Activated CD4-positive, alpha-beta T cell treated with anti-CD3 and anti-CD28 coated beads for 24 hours (primary cell): ENCODE measurements at regions not wholly inside any gene's neighbourhood (a gene's known extent, or its start where the extent isn't known, plus 50 kb on each side); places are given as distances from the start of the nearest gene placed in this dataset.

ENCODE experiments used
- DNase-seq, 2 donors: peaks; one replicate each; pipeline ENCODE4 v3.0.0-alpha.2; 2020; ENCODE audit warnings: low read depth in 2 of 2

DNA sequence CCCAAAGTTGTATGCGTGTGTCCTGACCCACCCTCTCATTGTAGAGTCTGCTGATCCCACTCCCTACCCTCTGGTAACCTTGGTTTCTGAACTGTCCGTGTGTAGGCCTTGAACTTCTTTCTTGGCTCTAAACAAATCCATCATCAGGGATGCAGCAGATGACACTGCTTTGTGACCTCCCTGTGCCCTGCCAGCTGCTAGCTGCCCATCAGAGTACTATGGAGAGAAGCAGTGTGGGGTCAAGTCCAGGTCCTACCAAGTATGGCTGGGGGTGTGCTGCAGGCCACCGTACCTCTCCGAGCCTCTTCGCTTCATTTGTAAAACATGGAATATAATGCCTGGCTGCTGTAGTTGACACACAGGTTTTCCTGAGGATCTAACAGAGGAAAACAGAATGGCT is 183.5 kb upstream of the RBPJ start:
- DNase-seq: no peak

DNA sequence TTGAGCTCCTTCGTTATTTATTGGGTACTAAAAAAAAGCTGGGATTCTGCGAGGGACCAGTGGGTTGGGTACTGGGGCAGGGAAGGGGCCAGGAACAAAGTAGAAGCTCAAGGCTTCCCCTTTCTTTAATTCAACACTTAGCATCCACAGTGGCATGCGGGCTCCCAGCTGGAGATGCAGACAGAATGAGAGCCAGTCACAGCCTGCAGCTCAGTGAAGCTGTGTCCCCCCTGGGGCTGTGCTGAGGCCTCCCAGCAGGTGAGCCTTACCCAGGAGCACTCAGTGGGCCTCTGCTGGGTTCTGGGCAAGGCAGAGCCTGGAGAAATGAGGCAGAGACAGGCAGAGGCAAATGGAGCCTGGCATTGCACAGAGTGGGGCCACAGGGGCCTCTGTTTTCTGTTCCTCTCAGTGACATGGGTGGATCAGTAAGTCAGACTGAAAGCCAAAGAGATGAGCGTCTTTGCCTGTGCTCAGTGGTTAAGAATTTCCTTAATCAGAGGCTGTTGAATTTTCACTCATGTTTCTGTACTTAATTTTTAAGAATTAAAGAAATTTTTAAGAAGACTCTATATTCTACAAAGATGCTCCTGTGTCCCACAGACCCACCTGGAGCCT is 181.4 kb upstream of the RBPJ start:
- no peak for DNase-seq

DNA sequence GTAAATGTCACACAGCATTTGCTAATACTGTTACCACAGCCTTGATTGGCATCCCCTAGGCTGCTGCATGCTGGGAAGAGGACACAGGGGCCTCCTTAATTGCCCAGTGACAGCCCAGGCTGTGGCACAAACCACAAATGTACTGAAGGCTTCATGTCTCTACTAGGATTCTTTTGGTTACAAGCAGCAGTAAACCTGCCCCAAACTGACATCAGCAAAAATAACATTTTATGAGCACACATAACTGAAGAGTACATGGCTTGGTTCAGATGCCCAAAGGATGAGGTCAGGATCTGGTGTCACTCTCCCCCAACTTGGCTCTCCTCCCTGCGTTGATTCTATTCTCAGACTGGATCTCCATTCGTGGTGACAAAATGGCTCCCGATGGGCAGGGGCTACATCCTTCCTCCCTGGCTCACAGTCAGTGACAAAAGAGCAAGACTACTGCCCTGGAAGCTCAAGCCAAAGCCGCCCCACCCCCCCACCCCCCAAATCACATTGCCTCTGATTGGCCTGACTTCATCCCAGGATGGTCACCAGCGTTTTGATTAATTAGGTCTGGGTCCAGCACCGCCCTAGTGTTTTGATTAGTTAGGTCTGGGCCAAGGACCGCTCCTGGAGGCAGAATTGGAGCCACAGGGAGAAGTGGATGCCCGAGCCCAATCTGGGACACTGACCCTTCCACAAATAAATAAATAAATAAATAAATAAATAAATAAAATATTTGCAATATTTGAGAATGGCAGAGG is 180.5 kb upstream of the RBPJ start:
- DNase-seq: no peak

DNA sequence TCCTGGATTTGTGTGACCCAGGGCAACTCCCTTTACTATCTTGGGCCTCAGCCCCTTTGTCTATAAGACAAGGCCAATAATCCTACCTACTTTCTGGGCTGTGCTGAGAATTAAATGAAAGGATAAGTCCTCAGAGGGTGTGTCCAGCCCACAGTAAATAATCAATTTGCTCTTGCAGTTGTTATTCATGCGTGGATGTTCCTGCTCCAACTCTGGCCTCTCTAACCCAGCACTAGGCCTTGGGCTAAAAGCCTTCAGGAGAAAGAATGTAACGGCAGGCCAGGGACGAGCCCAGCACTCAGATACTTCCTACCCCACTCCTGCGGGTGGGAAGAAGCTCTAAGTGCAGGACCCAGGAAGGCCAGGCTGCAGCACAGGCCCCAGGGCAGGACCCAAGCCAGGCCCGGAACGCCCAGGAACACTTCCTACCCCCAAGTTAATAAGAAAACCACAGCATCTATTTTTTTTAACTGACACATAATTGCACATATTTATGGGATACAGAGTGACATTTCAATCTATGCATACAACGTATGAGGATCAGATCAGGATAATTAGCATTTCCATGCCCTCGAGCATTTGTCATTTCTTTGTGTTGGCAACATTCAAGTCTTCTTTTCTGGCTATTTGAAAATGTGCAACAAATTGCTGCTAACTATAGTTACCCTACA is 179.6 kb upstream of the RBPJ start:
- DNase-seq: no peak

DNA sequence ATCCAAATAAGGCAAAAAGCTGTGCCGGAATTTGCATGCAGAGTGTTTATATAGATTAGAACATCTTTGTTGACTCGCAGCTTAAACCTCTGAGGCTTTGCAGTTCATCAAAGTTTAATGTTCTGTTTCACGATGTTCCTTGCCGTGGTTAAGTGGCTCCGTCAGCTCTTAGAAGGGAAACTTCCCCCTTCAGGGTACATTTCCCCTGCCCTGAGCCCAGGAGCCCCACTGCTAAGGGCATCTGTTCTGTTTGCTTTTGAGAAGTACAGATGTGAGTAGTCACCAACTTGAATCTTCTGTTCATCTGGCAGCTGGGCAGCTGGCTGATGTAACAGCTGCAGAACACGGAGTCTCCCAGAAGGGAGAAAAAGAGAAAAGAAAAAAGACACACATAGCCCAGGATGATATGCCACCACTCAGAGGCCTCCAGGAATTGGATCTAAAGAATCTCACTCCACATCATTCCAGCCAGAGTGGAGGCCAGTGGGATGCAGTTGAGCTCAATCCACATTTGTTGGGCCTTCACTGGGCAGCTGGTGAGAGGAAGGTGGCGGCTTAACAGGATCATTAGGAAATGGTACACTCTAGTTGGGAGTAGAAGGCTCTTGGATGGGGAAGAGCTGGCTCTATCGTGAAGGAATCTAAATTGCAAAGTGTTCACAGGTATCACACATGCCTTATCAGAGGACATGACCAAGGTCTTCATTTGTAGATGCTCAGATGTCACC is 178.7 kb upstream of the RBPJ start:
- no peak for DNase-seq

DNA sequence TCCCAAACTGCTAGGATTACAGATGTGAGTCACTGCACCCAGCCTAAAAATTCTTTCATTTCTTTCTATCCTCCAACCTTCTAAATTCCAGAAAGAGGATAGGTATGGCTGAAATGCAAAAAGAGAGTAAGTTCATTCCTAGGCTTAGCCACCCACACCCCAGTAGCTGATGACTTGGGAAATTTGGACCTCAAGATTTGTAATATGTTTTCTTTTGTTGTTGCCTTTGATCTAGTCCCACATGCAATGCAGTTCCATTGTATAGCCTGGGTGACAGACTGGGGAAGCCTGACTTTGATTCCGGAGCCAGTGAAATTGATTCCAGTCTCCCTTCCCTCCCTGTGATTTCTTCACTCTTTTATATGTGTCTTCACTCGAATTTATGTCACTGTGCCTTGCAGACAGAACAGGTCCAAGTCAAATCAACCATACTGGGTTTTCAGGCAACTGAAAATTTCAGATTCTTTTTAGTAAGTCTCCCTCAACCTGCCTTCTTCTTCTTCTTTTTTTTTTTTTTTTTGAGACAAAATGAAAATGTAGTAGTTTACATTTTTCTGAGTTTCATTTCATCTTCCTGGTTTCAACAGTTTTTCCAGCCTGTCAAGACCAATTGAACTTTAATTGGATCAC is 176.2 kb upstream of the RBPJ start:
- no peak for DNase-seq

DNA sequence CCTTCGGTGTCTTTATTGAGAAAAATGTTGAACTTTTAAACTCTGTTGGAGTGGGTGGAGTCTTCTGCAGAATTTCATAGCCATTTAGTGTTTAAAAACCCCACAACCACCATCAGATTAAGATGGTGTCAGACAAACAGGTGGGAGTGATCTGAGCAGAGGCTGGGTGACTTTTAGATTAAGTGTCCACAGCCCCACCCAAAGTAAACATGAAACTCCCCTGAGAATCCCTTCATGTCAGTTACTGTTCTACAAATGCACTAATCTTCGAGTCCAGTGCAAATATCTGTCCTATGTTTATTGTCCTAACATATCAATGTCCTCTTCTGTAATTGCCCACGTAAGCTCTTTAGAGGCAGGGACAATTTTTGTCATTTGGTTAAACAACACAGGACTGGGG is 175.6 kb upstream of the RBPJ start:
- no peak for DNase-seq

DNA sequence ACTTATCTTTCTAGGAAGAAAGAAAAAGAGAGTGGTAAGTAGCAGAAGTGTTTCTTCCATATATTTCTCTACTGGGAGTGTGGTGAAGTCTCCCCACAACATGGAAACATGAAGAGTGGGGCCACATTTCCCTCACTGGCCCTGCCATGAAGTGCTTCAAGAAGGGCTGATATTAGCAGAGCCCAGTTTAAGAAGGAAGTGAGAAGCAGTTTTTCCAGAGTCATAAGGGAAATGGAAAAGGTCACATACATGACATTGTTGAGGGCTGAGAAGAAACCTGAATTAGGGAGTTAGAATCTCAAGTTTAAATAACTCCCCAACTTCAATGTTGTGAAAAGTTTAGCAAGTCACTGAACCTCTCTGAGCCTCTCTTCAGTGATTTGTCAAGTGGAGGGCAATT is 171.9 kb upstream of the RBPJ start:
- DNase-seq: no peak

DNA sequence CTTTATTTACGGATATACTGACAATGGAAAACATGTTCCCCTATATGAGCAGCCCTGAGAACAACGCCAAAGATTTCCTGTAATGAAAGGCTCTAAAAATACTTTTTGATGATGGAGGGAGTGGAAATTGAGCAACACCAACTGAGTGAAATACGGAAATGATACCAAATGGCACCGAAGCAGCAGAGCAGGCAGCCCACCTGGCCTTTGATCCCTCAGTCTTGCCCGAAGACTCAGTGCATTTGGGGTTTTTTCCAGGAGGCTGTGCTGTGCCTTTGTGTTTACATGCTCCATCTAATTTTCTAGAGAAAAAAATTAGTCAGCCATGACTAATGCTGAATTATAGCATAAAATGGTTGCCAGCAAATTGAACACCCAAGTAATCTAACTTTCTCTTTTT is 169.9 kb upstream of the RBPJ start:
- DNase-seq: peak; percentile 27

DNA sequence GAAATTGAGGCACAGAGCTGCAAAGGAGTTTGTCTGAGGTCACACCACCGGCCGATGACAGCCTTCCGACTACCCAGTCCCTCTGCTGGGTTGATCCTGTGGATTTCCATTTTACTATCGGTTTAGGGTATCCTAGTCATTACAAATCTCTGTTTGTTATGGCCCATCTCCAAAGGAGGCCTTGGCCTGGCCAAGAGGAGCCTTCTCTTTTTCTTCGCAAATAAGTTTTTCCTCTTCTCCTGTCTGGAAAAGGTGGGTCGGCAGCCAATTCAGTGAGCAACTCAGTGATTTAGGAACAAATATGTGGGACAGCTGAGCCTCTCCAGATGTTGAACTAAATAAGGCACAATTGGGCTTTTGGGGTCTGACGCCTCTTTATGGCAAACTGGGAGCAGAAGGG is 169.2 kb upstream of the RBPJ start:
- DNase-seq: no peak

DNA sequence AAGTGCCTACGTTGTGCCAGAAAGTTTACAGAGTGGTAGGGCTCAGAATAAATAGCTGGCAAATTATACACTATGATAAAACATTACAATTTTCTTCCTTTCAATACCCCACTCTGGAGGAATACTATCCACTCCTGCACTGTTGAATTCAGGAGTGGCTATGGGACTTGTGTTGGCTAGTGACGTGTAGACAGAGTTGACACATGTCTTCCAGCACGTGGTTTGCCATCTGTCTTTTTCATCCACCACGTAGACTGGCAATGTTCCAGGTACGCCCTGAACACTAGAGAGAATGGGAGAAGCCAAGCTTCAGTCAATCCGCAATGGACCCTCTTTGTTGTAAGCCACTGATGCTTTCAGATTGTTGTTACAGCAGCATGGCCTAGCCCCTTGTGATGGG is 168.8 kb upstream of the RBPJ start:
- DNase-seq: no peak

DNA sequence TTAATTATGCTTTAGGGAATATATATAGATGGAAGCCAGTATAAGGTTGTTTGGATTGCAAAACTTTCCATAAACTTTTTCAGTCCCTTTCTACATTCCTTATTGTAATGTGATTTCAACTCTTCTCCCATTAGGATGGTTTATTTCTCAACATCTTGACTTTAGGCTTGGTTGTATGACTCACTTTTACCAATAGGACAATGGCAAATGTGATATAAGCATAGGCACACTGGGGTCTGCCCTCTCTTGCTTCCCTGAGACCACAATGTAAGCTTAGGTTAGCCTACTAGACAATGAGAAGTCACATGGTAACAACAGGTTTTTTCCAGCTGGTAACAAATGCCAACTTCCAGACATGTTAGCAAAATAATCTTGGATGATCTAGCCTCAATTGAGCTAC is 163.3 kb upstream of the RBPJ start:
- DNase-seq: no peak

DNA sequence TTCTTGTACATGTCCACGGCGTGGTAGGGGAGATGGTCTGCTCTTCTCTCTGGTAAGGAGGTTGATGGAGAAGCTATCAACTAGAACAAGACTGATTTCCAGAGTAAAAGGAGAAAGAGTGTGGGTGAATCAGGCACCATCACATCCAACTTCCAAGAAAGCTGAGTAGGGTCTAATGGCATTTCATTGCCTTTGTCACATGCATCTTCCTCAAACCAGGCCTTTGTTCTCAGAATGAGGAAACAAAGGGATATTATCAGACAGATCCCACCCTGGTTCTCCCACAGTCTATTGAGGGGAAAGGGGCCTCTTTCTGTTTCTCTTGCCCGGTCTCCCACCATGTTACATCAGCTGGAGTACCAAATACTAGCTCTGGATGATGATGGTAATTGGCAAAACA is 160.2 kb upstream of the RBPJ start:
- no peak for DNase-seq

DNA sequence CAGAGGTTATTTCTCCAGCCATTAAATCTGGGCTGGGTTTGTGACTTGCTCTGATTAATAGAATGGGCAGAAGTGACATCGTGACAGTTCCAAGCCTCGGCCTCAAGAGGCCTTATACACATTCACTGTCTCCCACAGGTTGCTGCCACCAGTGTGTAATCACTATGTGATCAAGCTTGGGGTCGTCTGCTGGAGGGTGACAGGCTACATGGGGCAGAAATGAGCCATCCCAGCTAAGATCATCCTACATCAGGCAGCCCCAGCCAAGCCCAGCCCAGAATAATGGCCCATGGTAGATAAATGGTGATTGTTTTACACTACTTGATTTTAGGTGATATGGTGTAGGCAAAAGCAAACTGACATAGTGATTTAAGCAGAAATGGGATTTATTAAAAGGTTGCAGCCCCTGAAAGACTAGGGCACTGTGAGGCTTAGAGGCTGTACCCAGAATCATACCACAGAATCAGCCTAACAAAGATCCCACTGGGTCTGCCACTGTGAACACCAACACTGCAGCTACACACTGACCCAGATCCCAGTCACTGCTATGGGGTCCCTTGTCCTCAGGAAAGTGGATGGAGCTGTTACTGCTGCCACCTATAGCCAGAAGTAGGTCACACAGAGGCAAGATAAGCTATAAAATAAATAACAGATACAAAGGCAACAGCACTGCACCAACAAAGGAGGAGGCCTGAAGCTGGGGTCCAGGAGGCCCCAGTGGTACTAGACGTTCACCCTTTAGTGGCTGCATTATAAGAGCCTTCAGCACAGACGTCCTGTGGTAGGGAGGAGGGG is 159.6 kb upstream of the RBPJ start:
- DNase-seq: no peak

DNA sequence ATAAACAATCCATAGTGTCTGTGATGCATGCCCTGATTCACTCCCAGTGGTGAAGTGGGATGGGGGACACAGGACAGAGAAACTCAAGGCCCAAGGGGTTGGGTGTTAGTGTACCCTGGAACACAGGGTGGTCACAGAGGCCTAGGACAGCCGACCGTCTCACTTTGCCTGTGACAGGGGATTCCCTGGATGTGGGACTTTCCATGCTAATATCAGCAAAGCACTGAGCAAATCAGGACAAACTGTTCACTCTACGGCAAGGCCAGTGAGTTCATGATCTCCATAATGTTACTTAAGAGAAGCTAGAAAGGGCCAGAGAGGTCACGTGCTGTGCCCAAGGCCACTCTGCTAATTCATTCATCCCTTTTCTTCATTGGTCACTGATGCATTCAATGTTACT is 158.7 kb upstream of the RBPJ start:
- DNase-seq: no peak

DNA sequence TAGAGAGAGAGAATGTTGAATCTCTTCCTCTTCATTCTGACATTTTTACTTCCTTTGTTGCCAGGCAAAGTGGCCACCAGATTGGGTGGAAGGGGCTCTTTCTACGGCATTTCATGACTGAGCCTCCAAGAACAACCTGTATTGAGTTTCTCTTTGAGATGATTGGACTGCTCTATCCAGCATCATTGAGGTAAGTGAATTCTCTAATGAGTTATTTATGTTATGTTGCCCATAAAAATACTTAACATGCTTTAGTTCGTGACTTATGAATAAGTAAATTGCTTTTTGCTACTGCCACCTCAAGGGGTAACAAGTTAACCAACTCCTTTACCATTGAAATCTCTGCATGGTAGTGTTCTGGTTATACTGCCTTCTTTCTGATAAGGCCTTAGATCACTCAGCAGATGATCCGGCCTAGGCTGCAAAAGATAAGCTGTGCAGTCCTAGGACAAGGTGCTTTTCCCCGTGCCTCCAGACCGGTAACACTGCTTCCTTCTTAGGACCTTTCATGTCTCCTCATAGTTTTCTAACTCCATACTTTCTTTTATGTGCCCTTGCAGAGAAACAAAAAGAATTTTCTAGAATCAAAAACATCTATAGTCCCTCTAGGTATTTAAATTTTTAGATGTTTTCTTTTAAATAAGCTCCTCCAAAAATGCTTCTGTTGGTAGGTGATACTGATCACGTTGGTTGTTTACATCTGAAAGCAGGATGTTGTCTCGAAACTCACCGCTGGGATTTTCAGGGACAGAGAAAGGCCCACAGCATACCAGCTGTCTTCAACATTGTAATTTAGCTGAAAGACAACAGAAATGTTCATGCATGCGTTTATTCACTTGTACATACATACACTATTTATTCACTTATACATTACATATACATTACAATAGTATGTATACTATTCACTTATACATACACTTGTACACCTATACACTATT is 157.1 kb upstream of the RBPJ start:
- no peak for DNase-seq

DNA sequence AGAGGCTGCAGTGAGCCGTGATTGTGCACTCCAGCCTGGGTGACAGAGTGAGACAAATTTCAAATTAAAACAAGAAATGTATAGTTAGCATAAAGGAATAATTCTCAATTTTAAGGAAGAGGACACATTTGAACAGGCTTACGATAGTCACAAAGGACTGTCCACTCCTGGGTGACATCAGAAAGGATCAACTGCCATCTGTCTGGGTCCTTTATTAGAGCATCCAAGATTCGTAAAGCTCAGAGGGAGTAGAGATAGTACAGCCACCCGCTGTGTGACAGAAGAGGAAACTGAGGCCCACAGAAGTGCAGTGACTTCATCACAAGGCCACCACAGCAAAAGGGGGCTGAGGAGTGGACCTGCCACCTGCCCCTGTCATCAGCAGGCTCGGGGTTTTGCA is 149.3 kb upstream of the RBPJ start:
- no peak for DNase-seq

DNA sequence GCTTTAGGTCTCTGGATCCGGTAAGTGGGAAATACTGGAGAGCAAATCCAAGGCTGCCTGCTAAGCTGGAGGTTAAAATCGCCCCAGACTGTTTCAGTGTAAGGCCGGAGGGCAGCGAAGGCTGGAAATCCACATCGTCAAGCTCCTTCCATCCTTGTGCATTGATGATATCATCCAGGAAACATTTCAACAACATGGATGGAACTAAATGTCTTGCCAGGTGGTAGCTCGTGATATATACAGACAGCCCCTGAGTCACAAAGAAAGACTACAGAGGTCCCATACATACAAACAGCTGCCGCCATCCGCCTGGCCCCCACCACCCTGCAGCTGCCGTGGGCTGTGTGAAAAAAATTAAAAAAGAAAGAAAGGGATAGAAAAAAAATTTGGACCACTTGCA is 148.9 kb upstream of the RBPJ start:
- DNase-seq: no peak

DNA sequence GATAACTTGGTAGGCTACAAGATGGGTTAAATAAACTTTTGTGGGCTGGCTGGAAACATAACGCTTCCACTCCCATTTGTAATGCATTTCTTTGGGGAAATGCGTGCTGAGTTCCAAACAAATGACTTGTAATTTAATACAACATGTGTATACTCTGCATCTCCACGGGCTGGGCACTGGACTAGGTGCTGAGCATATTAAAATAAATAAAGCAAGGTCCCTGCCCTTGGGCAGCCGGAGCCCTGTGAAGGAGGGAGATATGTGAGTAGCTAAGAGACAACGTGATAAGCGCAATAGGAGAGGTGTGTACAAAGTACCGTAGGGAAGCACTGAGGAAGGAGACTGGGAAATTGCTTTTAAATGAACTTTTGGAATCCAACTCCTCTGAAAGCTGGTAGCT is 147.2 kb upstream of the RBPJ start:
- no peak for DNase-seq

DNA sequence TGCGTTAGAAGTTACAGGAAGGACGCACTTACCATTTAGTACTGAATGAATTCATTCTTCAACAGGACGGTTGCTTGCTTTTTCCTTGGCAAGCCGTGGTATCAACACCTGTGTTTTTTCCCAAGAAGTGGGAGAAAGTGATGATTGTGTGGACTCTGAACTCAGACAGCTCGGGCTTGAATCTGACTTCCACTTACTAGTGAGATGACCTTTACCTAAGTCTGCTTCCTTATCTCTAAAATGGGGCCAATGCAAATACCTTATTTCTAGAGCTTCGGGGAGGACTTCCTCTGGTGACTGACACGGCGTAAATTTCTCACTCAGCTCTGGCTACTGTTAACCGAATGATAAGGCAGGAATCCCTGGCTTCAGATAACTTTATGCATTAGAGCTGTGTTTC is 146.8 kb upstream of the RBPJ start:
- DNase-seq: no peak
